ENCODE measurements at regions not wholly inside any gene's neighbourhood (a gene's known extent, or its start where the extent isn't known, plus 50 kb on each side); places are given as distances from the start of the nearest gene placed in this dataset.

DNA sequence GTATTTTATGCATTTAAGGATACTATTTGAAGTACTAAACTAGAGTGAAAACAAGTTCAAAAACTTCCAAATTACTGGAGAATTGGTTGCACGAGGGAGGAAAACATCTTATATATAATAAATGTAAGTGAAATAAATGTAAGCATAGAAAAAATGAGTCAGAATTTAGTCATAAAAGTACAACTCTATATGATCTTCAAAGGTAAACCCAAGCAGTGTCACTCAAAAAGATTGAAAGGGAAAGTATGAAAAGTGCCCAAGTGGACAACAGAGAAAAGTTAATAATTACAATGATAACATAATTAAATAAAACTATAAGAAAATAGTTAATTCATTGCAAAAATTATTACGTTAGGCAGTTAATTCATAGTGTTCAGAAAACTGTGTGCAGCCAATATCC is 2288.5 kb upstream of the C9orf72 start:
- intact Hi-C loops (cut with micrococcal nuclease), result no loop called here

DNA sequence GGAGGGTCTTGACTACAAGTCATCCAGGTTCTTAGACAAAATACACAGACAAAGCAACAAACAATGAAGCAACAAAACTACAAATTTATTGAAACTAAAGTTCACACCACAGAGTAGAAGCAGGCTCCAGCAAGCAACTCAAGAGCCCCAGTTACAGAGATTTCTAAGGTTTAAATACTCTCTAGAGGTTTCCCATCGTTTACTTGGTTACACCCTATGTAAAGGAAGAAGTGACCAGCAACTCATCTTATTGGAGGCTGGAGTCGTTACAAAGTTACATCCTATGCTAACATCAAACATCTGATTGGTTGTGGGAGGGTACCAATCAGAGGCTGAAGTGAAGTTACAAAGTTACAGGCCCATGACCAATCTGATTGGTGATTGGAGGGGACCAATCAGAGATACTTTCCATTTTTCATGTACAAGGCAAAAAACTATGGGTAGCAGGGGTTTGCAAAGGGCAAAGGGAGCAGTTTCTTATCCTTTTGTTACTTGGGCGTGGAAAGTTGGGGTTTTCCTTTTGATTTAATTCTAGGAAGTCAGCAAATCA is 2292.6 kb upstream of the C9orf72 start:
- intact Hi-C loops (cut with micrococcal nuclease), result no loop called here

DNA sequence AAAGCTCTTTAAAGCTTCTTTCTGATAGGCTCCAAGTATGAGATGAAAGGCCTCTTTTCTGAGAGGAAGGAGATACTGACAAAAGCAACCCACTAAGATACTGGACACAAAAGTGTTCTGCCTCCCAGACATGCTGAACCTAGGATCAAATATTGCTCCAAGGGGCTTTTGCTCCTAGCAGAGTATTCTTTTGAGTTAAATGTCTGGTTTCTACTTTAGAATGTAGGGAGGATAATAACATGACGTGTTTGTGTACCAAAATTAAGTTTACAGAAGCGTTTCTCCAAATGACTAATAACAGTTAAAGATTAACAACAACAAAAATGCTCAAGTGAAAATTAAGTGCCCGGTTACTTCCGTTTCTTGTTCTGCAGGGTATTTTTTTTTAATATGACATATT is 2293.3 kb upstream of the C9orf72 start:
- intact Hi-C loops (cut with micrococcal nuclease), result no loop called here

DNA sequence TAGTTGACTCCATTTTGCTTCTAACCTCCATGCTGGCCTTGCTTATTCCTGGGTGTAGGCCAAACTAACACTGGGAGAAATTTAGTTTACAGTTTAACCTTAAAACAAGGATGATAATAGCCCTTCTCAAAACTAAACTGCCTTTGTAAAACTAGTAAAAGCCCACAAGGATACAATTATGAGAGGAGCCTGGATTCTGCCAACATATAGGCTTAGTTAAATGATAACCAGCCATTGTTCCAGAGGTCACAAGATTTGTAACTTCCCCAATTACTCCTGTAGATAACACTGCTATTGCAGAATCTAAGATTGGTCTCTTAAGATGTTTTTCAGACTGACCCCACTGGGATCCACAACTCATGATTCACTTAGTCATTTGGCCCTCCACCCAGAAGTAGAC is 2300.3 kb upstream of the C9orf72 start:
- intact Hi-C loops (cut with micrococcal nuclease), result no loop called here

DNA sequence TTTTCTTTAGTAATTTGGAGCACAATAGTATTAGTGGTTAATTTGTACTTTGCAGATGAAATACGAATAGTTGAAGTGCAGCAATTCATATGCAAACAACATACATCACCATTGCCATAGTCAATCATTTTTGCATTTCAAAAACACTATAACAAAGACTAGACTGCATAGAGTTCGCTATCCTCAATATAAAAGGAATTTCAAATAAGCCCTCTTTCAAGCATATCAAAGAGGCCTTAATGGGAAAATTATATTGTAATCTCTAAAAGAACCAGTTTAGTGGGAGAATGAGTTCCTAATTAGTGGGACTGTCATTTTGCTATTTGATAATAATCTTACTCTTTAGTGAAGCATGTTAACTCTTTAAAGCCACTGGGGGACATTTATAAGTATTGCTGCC is 2302.3 kb upstream of the C9orf72 start:
- intact Hi-C loops (cut with micrococcal nuclease), result no loop called here

DNA sequence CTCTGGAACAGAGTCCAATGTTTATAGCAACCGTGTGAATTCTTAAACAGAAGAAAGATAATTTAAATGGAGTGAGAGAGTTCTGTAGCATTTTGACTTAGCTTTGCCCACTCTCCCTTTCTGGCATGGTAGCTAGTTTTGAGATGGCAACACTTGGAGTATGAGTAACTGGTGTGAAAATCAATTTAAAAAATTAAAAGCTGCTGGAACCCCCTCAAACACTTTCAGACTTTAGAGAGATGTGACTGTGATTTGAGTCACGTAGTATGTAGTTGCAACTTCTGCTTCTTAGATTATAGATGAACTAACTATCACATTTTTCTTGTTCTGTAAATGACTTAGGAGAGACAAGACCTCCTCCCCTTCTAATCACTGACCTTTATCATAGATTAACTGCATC is 2309.5 kb upstream of the C9orf72 start:
- intact Hi-C loops (cut with micrococcal nuclease), result no loop called here

DNA sequence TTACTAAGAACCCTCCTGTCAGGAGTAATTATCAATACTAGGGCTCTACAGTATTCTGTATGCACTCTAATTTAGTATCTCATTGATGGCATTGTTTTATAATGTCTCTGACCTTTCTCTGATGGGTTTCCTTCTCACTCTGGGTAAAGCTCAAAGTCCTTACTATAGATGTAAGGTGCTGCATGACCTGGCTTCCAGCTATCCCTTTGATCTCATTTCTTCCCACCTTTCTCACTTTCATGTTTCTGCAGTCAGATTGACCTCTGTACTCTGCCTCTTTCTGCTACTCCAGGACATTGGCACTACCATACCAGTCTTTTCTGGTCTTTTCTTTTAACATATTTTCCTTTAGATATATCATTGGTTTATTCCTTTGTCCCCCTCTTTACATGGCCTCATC is 2332.8 kb upstream of the C9orf72 start:
- intact Hi-C loops (cut with micrococcal nuclease), result loop anchor here (10.0 kb wide), 1 partner anchor 61 kb away; no protein-coding TSS in a partner anchor

DNA sequence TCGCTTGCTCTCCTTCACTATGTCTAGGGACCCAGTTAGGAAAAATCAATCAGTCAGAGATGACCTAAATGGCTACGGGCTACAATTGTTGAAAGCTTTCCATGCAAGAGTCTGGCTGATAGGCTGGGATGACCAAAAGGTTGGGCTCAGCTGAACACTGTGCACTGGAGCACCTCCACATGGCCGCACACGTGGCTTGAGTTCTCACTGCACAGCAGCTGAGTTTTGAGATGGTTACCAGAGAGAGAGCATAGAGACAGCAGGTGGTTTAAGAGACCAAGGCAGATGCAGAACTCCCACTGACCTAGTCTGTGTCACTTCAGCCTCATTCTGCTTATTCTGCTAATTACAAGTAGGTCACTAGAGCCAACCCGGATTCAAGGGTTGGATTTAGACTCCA is 2354.8 kb upstream of the C9orf72 start:
- intact Hi-C loops (cut with micrococcal nuclease), result no loop called here

DNA sequence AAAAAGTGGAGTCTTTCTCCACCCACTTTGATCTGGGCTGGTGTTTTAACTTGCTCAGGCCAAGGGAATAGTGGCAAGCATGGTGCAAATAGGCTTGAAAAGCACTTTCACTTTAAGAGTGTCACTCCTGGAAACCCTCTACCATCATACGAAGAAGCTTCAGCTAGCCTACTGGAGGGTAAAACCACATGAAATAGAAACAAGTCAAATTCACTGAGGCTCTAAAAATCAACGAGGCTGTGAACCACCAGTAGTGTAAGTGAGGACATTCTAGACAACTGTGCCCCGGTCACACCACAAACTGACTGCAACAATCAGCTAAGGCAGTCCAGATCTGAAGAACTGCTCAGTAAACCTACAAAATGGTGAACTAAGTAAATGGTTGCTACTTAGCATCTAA is 2366.3 kb upstream of the C9orf72 start:
- intact Hi-C loops (cut with micrococcal nuclease), result no loop called here

DNA sequence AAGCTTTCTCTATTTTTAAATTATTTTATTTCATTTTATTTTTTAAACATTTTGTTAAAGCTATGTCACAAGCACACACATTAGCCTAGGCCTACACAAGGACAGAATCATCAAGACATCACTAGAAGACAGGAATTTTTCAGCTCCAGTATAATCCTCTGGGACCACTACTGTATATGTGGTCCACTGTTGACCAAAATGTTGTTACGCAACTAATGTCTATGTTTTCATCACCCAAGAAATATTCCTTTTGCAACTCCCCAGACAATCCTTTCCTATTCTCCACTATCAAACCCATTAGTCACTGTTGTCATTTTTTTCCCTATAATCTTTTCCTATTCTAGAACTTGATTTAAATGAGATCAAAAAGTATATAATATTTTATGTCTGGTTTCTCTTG is 2371.7 kb upstream of the C9orf72 start:
- intact Hi-C loops (cut with micrococcal nuclease), result no loop called here

DNA sequence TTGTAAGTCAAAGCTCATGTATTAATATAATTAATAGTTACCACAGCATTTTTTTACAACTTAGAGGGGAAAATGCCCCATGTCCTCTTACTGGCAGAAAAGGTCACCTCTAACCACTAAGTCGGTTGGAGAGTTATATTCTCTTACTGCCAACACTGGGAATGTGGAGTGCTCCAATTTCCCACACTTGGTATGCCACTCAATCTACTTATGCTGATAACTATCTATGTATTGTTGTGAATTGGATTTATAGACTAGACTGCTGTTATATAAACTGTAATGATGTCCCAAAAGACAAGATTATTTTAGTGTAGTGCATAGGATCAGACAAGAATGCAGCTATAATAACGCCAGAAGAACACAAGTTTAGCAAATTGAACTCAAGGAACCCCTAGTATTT is 2385.2 kb upstream of the C9orf72 start:
- intact Hi-C loops (cut with micrococcal nuclease), result no loop called here

DNA sequence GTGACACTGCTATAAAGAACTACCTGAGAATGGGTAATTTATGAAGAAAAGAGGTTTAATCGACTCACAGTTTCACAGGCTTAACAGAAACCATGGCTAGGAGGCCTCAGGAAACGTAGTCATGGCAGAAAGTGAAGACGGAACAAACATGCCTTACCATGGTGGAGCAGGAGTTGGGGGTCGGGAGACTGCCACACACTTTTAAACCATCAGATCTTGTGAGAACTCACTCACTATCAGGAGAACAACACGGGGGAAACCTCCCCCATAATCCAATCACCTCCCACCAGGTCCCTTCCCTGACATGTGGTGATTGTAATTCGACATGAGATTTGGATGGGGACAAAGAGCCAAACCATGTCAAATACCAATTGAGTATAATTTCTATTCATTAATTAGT is 2392.6 kb upstream of the C9orf72 start:
- intact Hi-C loops (cut with micrococcal nuclease), result no loop called here

DNA sequence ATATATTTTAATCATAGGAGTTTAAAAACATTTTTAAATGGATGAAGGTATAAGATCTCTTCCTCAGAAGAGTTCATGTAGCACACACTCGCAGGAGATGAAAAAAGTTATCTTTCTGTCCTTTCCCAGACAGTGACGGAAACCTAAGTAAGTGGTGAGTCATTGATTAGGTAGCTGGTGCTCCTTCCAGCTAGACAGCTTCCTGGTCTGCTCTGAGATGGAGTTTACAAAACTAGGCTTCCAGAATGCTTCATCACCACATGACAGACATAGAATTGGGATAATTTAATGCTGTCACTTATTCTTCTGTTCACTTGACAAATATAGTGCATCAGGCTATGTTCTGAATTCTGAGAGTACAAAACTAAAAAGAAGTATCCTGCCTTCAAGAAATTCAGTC is 2393.0 kb upstream of the C9orf72 start:
- intact Hi-C loops (cut with micrococcal nuclease), result no loop called here

DNA sequence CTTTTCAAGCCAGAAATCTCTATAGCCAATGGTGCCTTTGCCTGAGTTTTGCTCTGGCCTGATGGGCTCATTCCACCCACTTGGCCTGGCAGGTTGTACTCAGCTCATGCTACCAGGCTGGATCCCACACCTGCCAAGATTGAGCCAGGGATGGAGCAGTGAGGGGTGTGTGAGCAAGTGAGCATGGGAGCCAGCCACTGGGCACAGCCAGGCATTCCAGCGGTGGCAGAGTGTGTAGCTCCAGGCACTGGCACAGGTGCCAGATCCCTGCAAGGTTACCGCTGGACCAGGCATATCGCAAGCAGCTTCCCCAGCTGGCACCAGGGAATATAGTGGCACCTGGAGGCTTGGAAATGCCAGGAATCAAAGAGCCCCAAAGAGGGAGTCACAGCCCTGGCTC is 2395.6 kb upstream of the C9orf72 start:
- intact Hi-C loops (cut with micrococcal nuclease), result no loop called here

DNA sequence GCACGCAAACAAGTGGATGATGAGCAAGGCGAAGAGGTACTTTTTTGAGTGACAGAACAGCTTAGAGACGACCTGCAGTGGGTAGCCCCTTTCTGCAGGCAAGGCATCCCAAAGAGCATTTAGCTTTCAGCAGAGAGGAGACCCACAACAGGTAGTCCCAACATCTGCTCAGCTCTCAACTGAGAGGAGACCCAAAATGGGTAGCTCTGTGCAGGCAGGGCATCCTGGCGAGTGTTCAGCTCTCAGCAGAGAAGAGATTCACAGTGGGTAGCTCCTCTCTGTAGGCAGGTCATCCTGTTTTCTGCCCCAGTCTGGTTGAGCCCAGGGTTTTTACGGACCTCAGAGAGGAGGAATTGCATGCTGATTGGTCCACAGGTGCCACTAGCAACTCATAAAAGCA is 2396.1 kb upstream of the C9orf72 start:
- intact Hi-C loops (cut with micrococcal nuclease), result no loop called here

DNA sequence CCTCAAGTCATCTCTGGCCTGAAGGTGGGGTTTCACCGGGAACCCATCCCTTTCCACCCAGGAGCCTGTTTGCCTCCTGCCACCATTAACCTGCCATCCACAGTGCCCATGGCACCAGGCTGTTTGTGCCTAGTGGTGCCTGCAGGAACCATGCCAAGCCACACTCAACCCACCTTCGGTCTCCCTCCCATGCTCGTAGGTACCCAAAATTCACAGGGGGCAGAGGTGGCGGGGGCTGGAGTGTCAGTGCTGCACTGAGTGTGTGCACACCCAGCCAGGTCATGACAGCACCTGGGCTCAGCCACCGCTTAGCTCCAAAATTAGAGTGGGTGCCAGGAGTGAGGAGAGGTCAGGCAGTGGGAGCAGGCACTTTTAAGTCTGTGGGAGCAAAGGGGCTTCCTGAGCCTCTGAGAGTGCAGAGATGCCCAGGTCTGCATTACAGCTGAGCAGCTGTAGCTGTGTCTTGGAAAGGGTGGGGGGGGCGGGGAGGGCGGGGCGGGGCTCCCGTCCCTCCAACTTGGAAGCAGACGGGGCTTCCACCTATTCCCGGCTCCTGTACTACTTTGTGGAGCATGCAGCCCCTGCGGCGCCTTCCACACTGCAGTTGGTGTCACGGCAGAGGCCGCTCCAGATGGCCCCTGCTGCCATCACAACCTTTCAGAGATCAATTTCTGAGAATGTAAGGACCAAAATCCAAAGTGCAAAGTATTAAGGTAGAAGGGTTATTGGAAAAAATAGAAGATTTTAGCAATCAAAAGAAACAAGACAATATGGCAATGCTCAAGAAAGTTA is 2396.8 kb upstream of the C9orf72 start:
- intact Hi-C loops (cut with micrococcal nuclease), result no loop called here

DNA sequence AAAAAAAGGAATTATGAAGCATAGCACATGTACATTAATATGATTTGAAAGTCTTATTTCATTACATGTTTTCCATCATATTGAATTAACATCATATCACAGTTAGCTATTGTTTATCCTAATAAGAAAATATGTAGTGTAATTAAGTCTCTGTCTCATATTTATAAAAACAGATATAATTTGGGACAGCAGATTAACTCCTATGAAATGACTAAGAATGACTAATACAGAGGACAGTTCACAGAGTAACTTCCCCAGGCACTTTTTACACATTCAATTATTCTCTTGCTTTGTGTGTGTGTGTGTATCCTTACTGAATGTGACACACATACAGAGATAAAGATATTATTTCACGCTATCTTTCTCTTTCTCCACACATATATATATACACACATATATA is 2400.9 kb upstream of the C9orf72 start:
- intact Hi-C loops (cut with micrococcal nuclease), result no loop called here

DNA sequence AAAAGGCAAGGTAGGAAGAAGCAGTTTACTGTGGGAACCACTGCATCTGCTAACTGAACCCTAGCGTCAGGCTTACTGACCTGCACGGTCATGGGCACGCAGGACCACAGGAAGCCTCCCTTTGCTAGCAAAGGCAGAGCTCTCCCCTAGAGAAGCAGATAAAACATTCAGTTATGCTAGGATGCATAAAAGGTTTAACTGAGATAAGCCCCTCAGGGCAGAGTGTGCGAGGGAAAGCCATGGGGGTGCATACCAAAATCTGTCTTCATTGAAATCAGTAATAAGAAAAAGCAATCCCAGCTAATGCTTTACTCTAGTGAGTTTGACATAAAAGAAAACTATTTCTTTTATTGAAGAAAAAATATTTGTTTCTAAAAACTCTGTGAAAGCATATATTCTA is 2403.7 kb upstream of the C9orf72 start:
- intact Hi-C loops (cut with micrococcal nuclease), result no loop called here

DNA sequence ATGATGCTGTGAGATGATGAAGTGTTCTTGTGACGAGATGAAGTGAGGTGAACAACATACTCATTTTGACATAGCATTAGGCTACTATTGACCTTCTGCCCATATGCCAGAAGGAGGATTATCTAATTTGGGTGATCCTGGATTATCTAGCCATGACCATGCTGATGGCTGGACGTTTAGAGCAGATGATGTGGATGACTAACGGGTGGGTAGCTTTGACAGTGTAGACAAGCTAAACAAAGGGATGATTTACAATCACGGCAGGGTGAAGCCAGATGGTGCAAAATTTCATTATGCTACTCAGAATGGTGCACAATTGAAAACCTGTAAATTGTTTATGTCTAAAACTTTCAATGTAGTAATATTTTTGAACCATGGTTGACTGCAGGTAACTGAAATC is 2403.4 kb upstream of the ACO1 start:
- intact Hi-C loops (cut with micrococcal nuclease), result no loop called here

DNA sequence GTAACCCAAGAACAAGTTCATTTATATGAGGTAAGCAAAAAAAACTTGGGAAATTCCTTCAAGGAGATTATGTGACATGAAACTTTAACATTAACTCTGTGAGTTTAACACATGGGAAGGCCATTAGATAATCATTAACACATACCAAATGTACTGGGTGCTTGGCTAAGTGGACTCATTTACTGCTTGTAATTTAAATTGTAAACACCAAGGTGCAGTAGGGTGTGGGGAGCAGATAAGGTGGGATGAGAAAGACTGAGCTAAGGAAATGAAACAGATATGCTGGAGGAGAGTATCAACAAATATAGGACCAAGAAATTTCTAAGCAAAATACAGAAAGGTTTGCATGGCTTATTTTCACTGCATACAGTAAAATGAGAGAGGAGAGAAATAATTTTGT is 2384.8 kb upstream of the ACO1 start:
- intact Hi-C loops (cut with micrococcal nuclease), result no loop called here

DNA sequence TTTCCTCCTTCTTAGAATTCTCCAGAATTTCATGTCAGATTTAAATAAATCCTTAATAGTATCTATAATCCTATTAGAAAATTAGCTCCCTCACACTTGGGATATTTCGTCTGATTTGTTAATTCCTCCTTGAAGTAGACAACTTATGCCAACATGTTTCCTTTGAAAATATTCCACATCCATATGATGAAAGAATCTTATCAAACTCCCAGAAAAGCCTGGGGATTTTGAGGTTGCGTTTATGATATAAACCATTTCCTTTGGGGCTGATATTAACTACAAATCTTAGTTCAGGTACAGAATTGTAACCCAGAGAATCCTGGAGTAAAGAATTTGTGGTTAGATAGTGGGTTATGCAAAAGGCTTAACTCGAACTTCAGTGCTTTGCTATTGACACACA is 2373.8 kb upstream of the ACO1 start:
- intact Hi-C loops (cut with micrococcal nuclease), result no loop called here

DNA sequence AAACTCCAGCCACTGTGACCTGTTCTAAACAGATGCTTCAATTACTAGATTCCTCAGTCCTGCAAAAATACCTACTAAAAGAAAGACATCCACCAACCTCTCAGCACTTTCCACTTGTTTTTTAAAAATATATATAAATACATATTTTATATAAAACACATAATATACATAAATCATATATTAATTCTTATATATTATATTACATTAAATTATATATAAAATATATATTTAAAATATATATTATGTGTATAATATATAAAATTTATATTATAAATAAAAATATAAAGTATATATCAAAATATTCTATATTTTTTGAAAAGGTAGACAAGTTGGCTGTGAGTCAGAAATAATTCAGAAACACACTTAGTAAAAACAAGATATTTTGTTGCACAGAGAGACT is 2371.8 kb upstream of the ACO1 start:
- intact Hi-C loops (cut with micrococcal nuclease), result no loop called here

DNA sequence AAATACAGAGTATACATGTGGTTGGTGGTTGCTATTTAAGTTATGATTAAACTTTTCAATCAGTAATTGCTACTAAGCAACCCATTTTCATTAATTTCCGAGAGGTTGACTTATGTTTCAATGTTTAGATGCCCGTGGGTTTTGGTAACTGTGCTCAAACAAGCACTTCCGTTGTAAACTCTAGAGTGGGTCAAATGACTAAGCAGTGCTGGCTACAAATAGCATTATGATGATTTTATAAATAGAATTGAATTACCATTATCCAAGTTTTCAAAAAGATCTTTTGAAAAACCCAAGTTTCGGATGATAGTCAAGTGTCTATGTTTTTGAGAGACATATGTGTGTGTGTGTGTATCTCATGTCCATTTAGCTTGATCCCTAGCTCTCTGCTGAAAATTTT is 2369.4 kb upstream of the ACO1 start:
- intact Hi-C loops (cut with micrococcal nuclease), result no loop called here

DNA sequence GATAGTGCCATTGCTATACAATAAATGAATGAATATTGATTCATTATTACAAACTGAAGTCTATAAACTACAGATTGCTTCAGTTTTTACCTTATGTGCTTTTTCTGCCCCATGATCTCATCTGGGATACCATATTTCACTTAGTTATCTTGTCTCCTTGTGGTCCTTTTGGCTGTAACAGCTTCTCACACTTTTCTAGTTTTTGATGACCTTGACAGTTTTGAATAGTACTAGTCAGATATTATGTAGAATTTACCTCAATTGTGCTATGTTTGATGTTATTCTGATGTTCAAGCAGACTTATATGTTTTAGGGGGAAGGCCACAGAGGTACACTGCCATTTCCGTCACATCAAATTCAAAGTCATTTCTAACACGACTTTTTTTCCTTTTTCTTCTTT is 2364.3 kb upstream of the ACO1 start:
- intact Hi-C loops (cut with micrococcal nuclease), result no loop called here

All from T-helper 2 cell treated with Interferon-gamma antibody and Interleukin-4, amounts not matched to agents 100 ng/mL and 5 ng/mL, for 36 hours (primary cell).